PC-3 (cell line): ENCODE measurements at regions not wholly inside any gene's neighbourhood (a gene's known extent, or its start where the extent isn't known, plus 50 kb on each side); places are given as distances from the start of the nearest gene placed in this dataset.
"Not testable (repeated sequence)": the region's sequence is repeated elsewhere in the genome, so short reads cannot be mapped to it uniquely, and the experiment has no call there.

Experiments
- CTCF ChIP-seq: fragments of 300-600 bp; sonication (generic); conservative IDR thresholded peaks from 2 replicates; pipeline ENCODE4 v1.5.1; 2017; ENCODE audit warnings: antibody characterized with exemption, low read depth, mild to moderate bottlenecking, low read length
- EZH2 ChIP-seq: fragments of 300-600 bp; sonication (generic); IDR thresholded peaks from one replicate; pipeline ENCODE4 v1.6.1; 2017; ENCODE audit warnings: antibody characterized with exemption, mild to moderate bottlenecking, low read length; ENCODE audit not compliant: unreplicated experiment
- EZH2phosphoT487 ChIP-seq: fragments of 300-600 bp; sonication (generic); IDR thresholded peaks from 2 replicates; pipeline ENCODE4 v1.6.1; 2018; ENCODE audit warnings: mild to moderate bottlenecking, antibody characterized with exemption, low read length, borderline replicate concordance

- TF ChIP-seq CTCF, EZH2, EZH2phosphoT487: not testable (repeated sequence)
Observed at GRCh38 chr21:8244723-8245641, 2276.4 kb upstream of the TPTE start.
